ENCODE measurements at regions not wholly inside any gene's neighbourhood (a gene's known extent, or its start where the extent isn't known, plus 50 kb on each side); places are given as distances from the start of the nearest gene placed in this dataset.

- TF ChIP-seq EZH2 (IDR thresholded peaks at IDR 0.05; ENCODE audit: insufficient read depth, poor library complexity, severe bottlenecking) (no peak), EZH2phosphoT487 (IDR thresholded peaks at IDR 0.05; ENCODE audit: insufficient read depth, low read depth) (no peak)
Measured at GRCh38 chr20:43320536-43320935, 130.8 kb upstream of the PTPRT start.

Measured in GM23248 (cell line).